ENCODE measurements at regions not wholly inside any gene's neighbourhood (a gene's known extent, or its start where the extent isn't known, plus 50 kb on each side); places are given as distances from the start of the nearest gene placed in this dataset.

DNA sequence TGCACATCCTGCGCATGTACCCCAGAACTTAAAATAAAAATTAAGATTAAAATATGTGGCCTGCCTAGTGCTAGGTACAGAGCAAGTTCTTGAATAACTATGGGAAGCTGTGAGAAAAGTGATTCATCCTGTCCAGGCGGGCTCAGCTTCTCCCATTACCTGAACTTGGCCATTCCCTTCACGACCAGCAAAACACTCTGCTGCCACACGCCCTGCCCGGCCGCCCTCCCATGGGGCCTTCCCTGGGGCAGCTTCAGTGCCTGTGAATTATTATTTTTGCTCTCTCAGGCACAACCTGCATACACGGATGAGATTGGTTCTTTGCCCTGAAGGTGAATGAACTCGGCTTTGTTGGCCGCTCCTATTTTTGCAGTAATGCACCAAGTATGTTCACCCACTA, 209.2 kb upstream of the SHH start:
- no peak for DNase-seq
- no peak for ATAC-seq
- intact Hi-C loops (cut with micrococcal nuclease): no loop called here
- Mint-ChIP-seq H3K9me3 (peaks cover 0 to 2% of the 10 kb centered on the region in 2 donors), H3K4me3 (no peak overlapping the region), H3K27me3 (ENCODE audit: low read depth in 2 of 2) (no peaks in the 10 kb centered on the region), H3K4me1 (no peaks in the 10 kb centered on the region), H3K36me3 (no peaks in the 10 kb centered on the region), H3K27ac (no peak overlapping the region)
- no peak for TF ChIP-seq CTCF (IDR thresholded peaks at IDR 0.05)
- no peaks in the 10 kb centered on the region for H3K36me3 ChIP-seq (ENCODE audit: control insufficient read depth, insufficient read depth, low read length)
- H3K4me3 ChIP-seq (ENCODE audit: low read length): no peak overlapping the region
- H3K27me3 ChIP-seq (ENCODE audit: control insufficient read depth, insufficient read depth, low read length): no peaks in the 10 kb centered on the region
- 94% methylated on average over 9 of the region's 9 CpGs for WGBS (ENCODE audit: insufficient coverage)
- no peaks in the 10 kb centered on the region for H3K9me3 ChIP-seq (ENCODE audit: control insufficient read depth, insufficient read depth, low read length)
- no peaks in the 10 kb centered on the region for H3K4me1 ChIP-seq (ENCODE audit: control insufficient read depth, insufficient read depth, low read length)
- no peak overlapping the region for H3K27ac ChIP-seq (ENCODE audit: low read length)

DNA sequence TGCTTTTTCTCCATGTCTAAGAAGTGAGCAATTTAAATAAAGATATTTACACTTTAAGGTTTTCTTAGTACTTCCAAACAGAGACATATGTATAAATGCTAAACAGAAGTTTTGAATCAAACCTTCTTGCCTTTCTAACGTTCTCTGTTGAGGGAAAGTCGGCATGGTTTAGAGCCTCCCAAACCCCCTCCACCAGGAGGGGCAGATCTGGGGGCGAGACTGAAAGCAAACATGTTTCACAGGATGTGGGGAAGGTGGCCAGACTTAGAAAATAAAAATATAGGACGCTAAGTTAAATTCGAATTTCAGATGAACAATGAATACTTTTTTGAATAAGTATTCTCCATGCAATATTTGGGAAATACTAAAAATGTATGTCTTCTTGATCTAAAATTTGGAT, 208.3 kb upstream of the SHH start:
- no peaks in the 10 kb centered on the region for H3K27me3 Mint-ChIP-seq (ENCODE audit: low read depth in 2 of 2)
- H3K4me3 Mint-ChIP-seq: no peak overlapping the region
- no peak for TF ChIP-seq CTCF (IDR thresholded peaks at IDR 0.05)
- DNase-seq (no peak), ATAC-seq (no peak)
- intact Hi-C loops (cut with micrococcal nuclease): no loop called here
- no peak overlapping the region for H3K27ac Mint-ChIP-seq
- Histone ChIP-seq H3K36me3 (ENCODE audit: control insufficient read depth, insufficient read depth, low read length) (no peaks in the 10 kb centered on the region), H3K27me3 (ENCODE audit: control insufficient read depth, insufficient read depth, low read length) (no peaks in the 10 kb centered on the region), H3K27ac (ENCODE audit: low read length) (no peak overlapping the region), H3K4me3 (ENCODE audit: low read length) (no peak overlapping the region), H3K4me1 (ENCODE audit: control insufficient read depth, insufficient read depth, low read length) (no peaks in the 10 kb centered on the region), H3K9me3 (ENCODE audit: control insufficient read depth, insufficient read depth, low read length) (no peaks in the 10 kb centered on the region)
- no peaks in the 10 kb centered on the region for H3K36me3 Mint-ChIP-seq
- H3K4me1 Mint-ChIP-seq: no peaks in the 10 kb centered on the region
- WGBS (ENCODE audit: insufficient coverage): 49% methylated on average over 3 of the region's 5 CpGs
- H3K9me3 Mint-ChIP-seq: peaks cover 0 to 2% of the 10 kb centered on the region in 2 donors

- H3K4me3 ChIP-seq (ENCODE audit: low read length): no peak overlapping the region
- intact Hi-C loops (cut with micrococcal nuclease): no loop called here
Measured at GRCh38 chr7:156019776-156020565, 207.7 kb upstream of the SHH start.

More at GRCh38 chr7:156019776-156020565, 207.7 kb upstream of the SHH start:
- Histone ChIP-seq H3K27ac (ENCODE audit: low read length) (no peak overlapping the region), H3K36me3 (ENCODE audit: control insufficient read depth, insufficient read depth, low read length) (no peaks in the 10 kb centered on the region), H3K9me3 (ENCODE audit: control insufficient read depth, insufficient read depth, low read length) (no peaks in the 10 kb centered on the region), H3K4me1 (ENCODE audit: control insufficient read depth, insufficient read depth, low read length) (no peaks in the 10 kb centered on the region), H3K27me3 (ENCODE audit: control insufficient read depth, insufficient read depth, low read length) (no peaks in the 10 kb centered on the region)
- DNase-seq (no peak), ATAC-seq (no peak)
- H3K4me3 Mint-ChIP-seq: no peak overlapping the region
- H3K27ac Mint-ChIP-seq: no peak overlapping the region
- no peak for TF ChIP-seq CTCF (IDR thresholded peaks at IDR 0.05)
- 75% methylated on average over 13 of the region's 13 CpGs for WGBS (ENCODE audit: insufficient coverage)
- no peaks in the 10 kb centered on the region for H3K4me1 Mint-ChIP-seq
- peaks cover 0 to 2% of the 10 kb centered on the region in 2 donors for H3K9me3 Mint-ChIP-seq
- H3K36me3 Mint-ChIP-seq: no peaks in the 10 kb centered on the region
- no peaks in the 10 kb centered on the region for H3K27me3 Mint-ChIP-seq (ENCODE audit: low read depth in 2 of 2)

Data from natural killer cell (primary cell).